ENCODE measurements at regions not wholly inside any gene's neighbourhood (a gene's known extent, or its start where the extent isn't known, plus 50 kb on each side); places are given as distances from the start of the nearest gene placed in this dataset.

- TF ChIP-seq EP300 (IDR thresholded peaks at IDR 0.05) (no peak), POLR2A (IDR thresholded peaks at IDR 0.05) (no peak), POLR2AphosphoS5 (IDR thresholded peaks at IDR 0.05) (no peak)
- TF ChIP-seq, protein P1, sequence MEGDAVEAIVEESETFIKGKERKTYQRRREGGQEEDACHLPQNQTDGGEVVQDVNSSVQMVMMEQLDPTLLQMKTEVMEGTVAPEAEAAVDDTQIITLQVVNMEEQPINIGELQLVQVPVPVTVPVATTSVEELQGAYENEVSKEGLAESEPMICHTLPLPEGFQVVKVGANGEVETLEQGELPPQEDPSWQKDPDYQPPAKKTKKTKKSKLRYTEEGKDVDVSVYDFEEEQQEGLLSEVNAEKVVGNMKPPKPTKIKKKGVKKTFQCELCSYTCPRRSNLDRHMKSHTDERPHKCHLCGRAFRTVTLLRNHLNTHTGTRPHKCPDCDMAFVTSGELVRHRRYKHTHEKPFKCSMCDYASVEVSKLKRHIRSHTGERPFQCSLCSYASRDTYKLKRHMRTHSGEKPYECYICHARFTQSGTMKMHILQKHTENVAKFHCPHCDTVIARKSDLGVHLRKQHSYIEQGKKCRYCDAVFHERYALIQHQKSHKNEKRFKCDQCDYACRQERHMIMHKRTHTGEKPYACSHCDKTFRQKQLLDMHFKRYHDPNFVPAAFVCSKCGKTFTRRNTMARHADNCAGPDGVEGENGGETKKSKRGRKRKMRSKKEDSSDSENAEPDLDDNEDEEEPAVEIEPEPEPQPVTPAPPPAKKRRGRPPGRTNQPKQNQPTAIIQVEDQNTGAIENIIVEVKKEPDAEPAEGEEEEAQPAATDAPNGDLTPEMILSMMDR (IDR thresholded peaks at IDR 0.05) = no peak
These were observed 286.0 kb downstream of the SUCLG1 start for GRCh38 chr2:84173041-84173440.
